ENCODE measurements at regions not wholly inside any gene's neighbourhood (a gene's known extent, or its start where the extent isn't known, plus 50 kb on each side); places are given as distances from the start of the nearest gene placed in this dataset.

DNA sequence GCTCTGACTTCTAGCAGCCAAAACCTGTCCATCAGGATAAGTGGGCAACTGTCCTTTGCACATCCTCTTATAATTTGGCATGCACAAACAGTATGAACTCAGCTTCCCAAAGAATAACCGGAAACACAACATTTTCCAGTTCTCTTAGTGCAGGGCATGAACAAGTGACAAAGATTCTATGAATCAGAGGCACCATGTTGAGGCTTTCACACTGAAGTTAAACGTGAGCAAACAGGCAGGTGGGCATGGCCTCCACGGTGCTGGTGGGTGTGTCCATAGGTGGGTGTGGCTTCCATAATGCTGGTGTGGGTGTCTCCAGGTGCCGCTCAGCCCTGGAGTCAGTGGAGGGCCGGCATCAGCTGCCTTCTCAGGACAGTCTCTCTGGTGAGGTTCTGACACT lies 196.5 kb downstream of the SMIM20 start:
- no peak for DNase-seq

DNA sequence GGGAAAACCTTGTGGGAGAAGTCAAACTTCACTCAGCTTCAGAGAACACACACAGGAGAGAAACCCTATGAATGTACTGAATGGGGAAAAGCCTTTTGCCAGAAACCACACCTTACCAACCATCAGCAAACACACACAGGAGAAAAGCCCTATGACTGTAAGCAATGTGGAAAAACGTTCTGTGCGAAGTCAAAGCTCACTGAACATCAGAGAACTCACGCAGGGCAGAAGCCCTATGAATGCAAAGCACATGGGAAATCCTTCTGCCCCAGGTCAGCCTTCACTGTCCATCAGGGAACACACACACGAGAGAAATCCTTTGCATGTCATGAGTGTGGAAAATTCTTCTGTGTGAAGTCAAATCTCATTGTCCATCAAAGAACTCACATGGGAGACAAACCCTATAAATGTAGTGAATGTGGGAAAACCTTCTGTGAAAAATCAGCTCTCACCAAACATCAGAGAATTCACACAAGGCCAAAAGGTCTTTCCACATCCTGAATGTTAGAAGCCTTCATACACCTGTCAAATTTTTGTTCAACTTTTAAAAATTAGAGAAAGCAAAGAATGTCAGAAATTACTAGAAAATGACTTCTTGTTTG lies 199.4 kb downstream of the SMIM20 start:
- no peak for DNase-seq

DNA sequence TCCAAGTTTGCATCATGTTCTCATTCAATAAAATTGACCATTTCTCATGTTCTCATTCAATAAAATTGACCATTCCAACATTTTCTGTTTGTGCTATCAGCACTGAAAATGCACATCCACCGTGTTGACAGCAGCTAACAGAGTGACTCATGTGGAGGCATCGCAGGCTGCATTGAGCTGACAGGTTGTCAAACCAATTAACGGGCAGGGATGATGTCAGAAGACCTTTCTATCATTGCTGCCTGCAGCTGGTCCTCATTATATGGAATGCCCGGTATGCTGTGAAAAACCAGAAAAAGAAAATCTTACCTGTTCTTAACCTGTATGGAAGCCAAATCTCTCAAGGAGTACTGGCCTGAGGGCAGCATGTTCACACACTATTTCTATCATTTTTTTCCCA lies 202.0 kb downstream of the SMIM20 start:
- DNase-seq = no peak

DNA sequence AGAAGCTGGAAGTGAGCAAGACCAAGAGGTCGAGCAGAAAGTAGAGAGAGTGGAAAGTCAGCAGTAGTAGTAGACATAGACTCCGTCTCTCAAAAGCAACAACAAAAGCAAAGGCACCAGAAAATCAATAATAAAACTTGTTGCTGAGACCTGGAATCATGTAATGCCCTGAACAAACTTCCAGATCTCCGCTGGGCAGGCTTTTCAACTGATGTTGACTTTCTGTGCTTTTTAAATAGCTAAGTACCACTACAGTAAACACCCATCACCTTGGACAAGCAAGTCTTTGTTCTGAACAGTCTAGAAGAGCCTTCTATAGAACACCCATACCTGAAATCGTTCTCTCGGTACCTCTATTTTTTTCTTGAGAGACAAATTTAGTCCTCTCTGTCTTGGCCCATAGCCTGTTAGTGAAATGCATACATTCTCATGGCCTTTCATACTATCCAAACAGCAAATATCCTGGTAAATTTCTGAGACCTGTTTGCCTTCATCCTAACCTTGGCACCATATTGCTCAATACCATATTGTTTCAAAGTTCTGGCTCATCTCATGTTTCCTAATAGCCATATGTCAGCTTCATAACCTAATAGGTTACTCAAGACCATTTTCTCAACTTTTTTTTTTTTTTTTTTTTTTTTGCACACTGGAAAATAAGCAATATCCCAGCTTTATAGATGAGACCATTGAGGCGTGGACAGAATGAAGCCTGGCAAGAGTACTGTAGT lies 200.6 kb upstream of the RBPJ start:
- no peak for DNase-seq

DNA sequence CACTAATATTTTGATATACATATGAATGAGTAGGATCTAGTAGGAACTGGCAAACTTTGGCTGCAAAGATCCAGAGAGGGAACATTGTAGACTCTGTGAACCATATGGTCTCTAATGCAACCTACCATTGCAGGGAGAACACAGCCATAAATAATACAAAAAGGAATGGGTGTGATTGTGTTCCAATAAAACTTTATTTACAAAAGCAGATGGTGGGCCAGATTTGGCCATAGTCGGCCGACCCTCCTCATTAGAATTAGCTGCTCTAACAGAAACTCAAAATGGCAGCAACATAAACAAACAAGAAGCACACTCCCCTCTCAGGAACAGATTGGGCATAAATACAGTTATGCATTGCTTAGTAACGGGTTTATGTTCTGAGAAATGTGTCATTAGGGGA lies 198.1 kb upstream of the RBPJ start:
- DNase-seq = no peak

DNA sequence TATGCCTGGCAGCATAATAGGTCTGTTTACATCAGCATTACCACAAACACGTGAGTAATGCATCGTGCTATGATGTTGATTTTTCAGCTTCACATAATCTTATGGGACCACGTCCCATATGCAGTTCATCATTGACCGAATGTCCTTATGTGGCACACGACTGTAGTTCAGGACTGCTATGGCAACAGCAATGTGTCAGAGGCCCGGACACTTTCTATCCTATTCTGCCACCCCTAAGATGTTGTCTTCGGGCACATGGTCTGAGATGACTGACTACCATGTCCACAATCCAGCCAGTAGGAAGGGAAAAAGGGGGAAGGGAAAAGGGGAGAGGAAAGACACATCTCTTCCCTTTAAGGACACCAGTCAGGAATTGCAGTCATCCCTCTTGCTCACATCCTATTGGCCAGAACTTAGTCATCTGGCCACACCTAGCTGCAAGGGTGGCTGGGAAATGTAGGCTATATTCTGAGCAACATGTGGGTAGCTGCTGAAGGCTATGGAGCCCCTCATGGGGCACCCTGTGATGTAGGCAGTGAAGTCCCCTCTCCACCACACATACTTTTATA lies 196.0 kb upstream of the RBPJ start:
- DNase-seq = no peak

DNA sequence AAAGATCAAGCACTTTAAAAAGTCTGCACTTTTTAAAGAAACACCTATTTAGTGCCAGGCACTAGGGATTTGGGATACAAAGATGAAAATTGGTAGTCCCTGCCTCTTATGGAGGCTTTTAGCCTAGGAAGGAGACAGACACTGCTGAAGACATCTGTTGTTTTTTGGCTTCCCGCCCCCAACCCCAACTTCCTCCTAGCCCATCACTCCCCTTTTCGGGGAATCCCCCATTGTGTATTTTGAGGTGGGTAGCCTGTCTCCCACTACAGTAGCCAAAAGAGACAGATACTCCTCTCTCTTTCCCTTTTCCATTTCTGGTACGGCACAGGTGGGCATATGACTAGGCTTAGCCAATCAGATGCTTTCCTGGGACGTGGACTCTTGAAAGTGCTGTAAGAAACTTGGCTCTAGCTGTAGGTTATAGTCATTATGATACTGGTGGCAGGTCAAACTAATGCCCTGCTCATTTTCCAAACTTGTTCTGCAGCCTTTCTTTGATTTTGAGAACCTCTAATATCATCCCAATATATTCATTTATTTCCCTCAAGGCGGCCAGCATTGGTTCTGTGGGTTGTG lies 194.6 kb upstream of the RBPJ start:
- peak; percentile 17 for DNase-seq

DNA sequence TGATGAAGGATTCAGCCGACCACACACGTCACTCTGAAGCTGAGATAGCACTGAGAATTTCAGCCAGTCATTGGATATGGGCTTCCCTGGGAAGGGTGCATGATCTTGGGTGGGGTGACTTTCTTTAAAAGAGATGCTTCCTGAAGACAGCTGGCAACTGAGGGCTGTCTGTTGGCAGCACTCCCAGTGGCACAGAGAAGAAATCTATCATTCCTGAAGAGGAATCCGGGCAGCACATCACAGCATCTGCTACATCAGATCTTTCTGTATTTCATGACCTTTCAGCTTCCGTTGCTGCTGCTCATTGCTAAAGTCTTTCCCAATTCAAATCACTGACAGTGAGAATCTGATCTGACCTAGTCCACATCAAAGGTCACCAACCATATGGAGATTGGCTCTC lies 193.8 kb upstream of the RBPJ start:
- DNase-seq = no peak

DNA sequence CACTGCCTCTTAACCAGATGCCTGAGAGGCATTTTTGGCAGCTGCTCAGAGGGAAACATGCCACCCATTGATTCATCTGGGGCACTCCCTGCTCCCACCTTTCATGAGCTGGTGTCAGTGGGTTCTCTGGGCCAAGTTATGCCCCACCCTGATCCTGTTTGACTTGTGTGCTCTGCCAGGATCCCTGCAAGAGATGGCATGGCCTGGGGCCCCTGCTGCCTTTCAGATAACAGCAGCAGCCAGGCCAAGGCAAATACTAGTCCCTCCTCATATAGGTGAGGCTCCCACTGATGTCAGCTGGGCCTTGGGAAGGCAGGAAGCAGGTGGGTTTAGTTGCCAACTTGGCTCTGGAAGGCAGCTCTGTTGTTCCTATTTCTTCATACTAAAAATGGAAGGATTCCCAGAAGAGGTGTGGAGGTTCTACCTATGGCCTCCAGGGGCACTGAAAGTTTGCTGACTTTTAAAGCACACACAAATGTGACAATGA lies 192.9 kb upstream of the RBPJ start:
- DNase-seq = no peak

DNA sequence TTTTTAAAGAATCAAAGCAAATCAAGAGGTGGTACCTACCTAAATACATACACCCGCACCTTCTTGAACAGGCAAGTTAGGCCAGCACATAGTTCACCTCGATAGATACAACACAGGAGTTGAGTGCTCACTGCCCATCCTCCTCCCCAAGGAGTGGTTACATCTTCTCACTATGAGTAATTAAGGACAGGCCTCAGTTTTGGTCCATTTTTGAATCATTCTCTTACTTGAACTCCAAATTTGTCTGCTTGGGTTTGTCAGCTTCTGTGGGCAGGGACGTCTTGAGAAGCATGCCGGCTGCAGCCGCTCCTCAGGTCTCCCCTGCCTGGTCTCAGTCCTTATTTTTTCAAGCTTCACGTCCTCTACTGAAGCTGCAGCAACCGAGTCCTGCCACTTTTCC lies 190.6 kb upstream of the RBPJ start:
- no peak for DNase-seq

DNA sequence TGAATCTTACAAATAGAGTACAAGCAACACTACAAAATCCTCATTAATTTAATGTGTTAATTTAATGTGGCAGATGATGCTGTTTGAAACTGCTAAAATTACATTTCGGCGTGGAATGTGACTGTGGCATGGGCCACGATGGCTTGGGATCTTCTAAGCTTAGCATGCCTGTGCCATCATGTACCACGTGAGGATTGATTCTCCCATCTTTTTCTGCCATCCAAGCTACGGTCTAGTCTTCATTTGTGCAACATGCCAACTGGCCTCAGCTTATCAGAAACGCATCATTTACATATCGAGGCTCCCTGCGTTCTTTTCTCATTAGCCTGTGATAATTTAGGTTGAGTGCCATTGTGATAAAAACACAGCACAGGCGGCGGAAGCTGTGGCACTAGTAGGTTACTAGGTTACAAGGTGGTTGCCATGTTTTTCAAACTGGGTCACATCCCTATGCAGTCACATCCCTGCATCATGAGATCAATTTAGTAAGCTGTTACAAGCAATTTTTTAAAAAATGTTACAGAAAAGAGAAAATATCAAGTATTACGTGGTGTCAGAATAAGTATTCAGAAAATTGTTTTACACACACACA lies 189.9 kb upstream of the RBPJ start:
- DNase-seq = peak; percentile 58

DNA sequence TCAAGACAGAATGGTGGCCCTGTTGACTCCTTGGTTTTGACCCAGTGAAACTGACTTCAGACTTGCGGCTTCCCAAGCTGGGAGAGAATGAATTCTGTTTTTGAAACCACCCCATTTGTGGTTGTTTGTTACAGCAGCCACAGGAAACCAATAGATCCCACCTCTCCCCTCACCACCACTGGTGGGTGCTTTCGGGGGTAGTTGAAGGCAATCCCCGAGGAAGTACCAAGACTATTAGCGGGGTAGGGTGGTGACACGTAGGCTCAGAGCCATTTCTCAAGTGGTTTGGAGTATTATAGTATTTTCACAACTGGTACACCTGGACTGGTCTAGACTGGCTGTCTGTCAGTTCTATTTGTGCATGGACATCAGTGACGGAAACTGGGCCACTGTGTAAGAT lies 189.1 kb upstream of the RBPJ start:
- peak; percentile 69 for DNase-seq

DNA sequence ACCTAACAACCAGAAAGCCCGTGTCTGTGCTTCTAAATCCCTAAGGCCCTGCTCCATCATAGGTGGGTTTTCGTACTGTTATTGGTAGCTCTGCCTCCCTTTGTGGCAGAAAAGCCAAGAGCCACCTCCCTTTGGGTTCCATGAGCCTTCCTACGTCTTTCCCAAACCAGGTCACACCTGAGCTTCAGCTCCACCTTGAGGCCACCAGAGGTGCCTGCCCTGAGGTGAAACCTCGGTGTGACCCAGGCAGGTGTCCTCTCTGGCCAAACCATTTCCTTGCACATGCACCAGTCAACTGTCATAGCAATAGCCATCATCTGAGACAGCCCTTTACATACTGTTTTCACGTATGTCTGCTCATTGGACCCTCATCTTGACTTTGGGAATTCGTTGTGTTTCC lies 188.0 kb upstream of the RBPJ start:
- DNase-seq = no peak

DNA sequence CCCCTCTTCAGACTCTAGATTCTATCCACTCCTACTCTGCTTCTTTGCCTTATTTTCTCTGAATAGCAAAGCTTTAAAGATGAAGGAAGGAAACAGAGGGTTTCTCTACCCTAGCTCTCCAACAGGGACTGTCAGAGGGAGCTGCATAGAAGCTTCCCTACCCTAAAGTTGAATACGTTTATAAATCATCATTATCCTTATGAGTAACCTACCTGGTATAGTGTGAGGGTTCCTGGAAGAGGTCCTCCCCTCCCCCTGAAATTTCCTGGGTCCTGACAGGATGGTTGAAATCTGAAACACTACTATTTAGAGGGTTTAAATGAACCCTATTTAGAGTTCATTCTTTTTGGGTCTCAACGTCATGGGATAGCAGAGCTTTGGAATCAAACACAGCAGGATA lies 187.0 kb upstream of the RBPJ start:
- DNase-seq = no peak

DNA sequence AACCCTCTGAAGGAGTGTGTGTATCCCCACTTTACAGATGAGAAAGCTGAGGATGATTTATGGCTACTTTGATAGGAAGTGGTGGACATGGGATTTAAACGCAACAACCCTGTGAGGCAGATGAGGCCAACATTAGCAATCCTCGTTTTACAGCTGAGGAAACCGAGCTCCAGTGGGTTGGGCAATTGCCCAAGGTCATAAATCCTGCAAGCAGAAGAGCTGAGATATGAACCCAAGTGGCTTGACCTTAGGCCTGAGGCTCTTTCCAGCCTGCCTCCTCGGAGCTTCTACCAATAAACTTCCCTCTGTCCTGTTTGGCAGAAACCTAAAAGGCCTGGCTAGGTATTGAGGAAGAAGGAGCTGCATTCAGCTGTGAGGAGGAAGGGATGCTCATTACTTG lies 185.5 kb upstream of the RBPJ start:
- DNase-seq = no peak

DNA sequence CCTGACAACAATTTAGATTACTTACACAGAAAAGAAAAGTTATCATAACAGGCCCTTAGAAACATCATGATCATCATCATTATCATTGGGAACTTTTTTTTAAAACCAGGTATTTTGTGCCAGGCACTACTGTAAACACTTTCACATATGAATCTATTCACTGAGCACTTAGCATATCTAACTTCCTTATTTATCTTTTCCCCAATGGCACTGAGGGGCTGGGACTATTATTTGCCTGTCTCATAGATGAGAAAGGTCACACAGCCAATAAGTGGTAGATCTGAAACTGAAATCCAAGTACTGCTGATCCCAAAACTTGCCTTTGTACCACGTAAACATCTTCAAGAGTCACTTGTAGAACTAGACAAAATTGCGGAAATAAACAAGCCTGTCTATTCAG lies 184.2 kb upstream of the RBPJ start:
- no peak for DNase-seq

DNA sequence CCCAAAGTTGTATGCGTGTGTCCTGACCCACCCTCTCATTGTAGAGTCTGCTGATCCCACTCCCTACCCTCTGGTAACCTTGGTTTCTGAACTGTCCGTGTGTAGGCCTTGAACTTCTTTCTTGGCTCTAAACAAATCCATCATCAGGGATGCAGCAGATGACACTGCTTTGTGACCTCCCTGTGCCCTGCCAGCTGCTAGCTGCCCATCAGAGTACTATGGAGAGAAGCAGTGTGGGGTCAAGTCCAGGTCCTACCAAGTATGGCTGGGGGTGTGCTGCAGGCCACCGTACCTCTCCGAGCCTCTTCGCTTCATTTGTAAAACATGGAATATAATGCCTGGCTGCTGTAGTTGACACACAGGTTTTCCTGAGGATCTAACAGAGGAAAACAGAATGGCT lies 183.5 kb upstream of the RBPJ start:
- DNase-seq = no peak

DNA sequence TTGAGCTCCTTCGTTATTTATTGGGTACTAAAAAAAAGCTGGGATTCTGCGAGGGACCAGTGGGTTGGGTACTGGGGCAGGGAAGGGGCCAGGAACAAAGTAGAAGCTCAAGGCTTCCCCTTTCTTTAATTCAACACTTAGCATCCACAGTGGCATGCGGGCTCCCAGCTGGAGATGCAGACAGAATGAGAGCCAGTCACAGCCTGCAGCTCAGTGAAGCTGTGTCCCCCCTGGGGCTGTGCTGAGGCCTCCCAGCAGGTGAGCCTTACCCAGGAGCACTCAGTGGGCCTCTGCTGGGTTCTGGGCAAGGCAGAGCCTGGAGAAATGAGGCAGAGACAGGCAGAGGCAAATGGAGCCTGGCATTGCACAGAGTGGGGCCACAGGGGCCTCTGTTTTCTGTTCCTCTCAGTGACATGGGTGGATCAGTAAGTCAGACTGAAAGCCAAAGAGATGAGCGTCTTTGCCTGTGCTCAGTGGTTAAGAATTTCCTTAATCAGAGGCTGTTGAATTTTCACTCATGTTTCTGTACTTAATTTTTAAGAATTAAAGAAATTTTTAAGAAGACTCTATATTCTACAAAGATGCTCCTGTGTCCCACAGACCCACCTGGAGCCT lies 181.4 kb upstream of the RBPJ start:
- DNase-seq = no peak

DNA sequence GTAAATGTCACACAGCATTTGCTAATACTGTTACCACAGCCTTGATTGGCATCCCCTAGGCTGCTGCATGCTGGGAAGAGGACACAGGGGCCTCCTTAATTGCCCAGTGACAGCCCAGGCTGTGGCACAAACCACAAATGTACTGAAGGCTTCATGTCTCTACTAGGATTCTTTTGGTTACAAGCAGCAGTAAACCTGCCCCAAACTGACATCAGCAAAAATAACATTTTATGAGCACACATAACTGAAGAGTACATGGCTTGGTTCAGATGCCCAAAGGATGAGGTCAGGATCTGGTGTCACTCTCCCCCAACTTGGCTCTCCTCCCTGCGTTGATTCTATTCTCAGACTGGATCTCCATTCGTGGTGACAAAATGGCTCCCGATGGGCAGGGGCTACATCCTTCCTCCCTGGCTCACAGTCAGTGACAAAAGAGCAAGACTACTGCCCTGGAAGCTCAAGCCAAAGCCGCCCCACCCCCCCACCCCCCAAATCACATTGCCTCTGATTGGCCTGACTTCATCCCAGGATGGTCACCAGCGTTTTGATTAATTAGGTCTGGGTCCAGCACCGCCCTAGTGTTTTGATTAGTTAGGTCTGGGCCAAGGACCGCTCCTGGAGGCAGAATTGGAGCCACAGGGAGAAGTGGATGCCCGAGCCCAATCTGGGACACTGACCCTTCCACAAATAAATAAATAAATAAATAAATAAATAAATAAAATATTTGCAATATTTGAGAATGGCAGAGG lies 180.5 kb upstream of the RBPJ start:
- no peak for DNase-seq

DNA sequence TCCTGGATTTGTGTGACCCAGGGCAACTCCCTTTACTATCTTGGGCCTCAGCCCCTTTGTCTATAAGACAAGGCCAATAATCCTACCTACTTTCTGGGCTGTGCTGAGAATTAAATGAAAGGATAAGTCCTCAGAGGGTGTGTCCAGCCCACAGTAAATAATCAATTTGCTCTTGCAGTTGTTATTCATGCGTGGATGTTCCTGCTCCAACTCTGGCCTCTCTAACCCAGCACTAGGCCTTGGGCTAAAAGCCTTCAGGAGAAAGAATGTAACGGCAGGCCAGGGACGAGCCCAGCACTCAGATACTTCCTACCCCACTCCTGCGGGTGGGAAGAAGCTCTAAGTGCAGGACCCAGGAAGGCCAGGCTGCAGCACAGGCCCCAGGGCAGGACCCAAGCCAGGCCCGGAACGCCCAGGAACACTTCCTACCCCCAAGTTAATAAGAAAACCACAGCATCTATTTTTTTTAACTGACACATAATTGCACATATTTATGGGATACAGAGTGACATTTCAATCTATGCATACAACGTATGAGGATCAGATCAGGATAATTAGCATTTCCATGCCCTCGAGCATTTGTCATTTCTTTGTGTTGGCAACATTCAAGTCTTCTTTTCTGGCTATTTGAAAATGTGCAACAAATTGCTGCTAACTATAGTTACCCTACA lies 179.6 kb upstream of the RBPJ start:
- no peak for DNase-seq

DNA sequence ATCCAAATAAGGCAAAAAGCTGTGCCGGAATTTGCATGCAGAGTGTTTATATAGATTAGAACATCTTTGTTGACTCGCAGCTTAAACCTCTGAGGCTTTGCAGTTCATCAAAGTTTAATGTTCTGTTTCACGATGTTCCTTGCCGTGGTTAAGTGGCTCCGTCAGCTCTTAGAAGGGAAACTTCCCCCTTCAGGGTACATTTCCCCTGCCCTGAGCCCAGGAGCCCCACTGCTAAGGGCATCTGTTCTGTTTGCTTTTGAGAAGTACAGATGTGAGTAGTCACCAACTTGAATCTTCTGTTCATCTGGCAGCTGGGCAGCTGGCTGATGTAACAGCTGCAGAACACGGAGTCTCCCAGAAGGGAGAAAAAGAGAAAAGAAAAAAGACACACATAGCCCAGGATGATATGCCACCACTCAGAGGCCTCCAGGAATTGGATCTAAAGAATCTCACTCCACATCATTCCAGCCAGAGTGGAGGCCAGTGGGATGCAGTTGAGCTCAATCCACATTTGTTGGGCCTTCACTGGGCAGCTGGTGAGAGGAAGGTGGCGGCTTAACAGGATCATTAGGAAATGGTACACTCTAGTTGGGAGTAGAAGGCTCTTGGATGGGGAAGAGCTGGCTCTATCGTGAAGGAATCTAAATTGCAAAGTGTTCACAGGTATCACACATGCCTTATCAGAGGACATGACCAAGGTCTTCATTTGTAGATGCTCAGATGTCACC lies 178.7 kb upstream of the RBPJ start:
- peak; percentile 24 for DNase-seq
